ENCODE measurements at regions not wholly inside any gene's neighbourhood (a gene's known extent, or its start where the extent isn't known, plus 50 kb on each side); places are given as distances from the start of the nearest gene placed in this dataset.
A peak's percentile ranks its signal among the peaks of the same experiment; 100 is the strongest.

- TF ChIP-seq ZNF687 (IDR thresholded peaks at IDR 0.05) (peak; percentile 66; the same call in 1 of the 2 replicates), SIX5 (IDR thresholded peaks at IDR 0.05; ENCODE audit: low read depth, low read length, severe bottlenecking) (no peak), PAX8 (IDR thresholded peaks at IDR 0.05) (no peak), NR2F1 (conservative IDR thresholded peaks at IDR 0.05) (peak; percentile 72), ZNF622 (IDR thresholded peaks at IDR 0.05) (no peak), NR2C1 (IDR thresholded peaks at IDR 0.05) (no peak)
Measured at GRCh38 chr11:128290106-128290840, 297.1 kb downstream of the ETS1 start (continued).

- H3K36me3 ChIP-seq (ENCODE audit: control insufficient read depth in 2 of 2, insufficient read depth in 2 of 2, low read length in 1 of 2): no peaks in the 10 kb centered on the region
- ChIA-PET RAD21 (ENCODE audit: unreplicated experiment) (interaction anchor here (0.6 to 7.4 kb wide), 28 partner anchors 9 to 542 kb away, joined by 3 to 144 read pairs (median 6); no protein-coding TSS in a partner anchor), CTCF (interaction anchor here (0.6 to 10.0 kb wide), 26 partner anchors 9 to 541 kb away, joined by 3 to 195 read pairs (median 4); no protein-coding TSS in a partner anchor), POLR2A (interaction anchor here (0.6 to 1.2 kb wide), 11 partner anchors 30 to 541 kb away, joined by 3 to 8 read pairs (median 3); no protein-coding TSS in a partner anchor), SMC1A (ENCODE audit: uncharacterized antibody, unreplicated experiment) (interaction anchor here (0.6 to 11.2 kb wide), 34 partner anchors 12 to 542 kb away, joined by 3 to 200 read pairs (median 6); no protein-coding TSS in a partner anchor)
- intact Hi-C loops (cut with micrococcal nuclease; ENCODE audit: unreplicated experiment): loop anchor here (5.0 to 10.0 kb wide), 2 partner anchors 117 to 254 kb away; no protein-coding TSS in a partner anchor
- H3K79me2 ChIP-seq (ENCODE audit: control insufficient read depth, insufficient read depth, low read length): peaks cover 4% of the 10 kb centered on the region
- peak overlapping the region; percentile 39; the same call in 1 of the 2 replicates for H2AFZ ChIP-seq (ENCODE audit: control insufficient read depth, low read depth, low read length)
- no peaks in the 10 kb centered on the region; a peak in 1 of 4 replicates for H3K27me3 ChIP-seq (replicated peaks in 1 of 2; ENCODE audit: control insufficient read depth in 2 of 2, insufficient read depth in 2 of 2, low read length in 1 of 2)
- in situ Hi-C loops (cut with MboI): loop anchor here (5.0 to 25.0 kb wide), 3 partner anchors 173 to 538 kb away; no protein-coding TSS in a partner anchor
- no peak overlapping the region for H3K9ac ChIP-seq (ENCODE audit: control insufficient read depth, insufficient read depth, low read length)
- BruUV-seq (replicated peaks): no TSS peak
- H3K9me3 ChIP-seq (replicated peaks; ENCODE audit: control insufficient read depth, insufficient read depth, low read length): no peaks in the 10 kb centered on the region
- ATAC-seq (peak; percentile 64), FAIRE-seq (peak; percentile 44), DNase-seq (ENCODE audit: low read depth, low spot score) (peak; percentile 55)
- H4K20me1 ChIP-seq (ENCODE audit: control insufficient read depth, insufficient read depth): no peaks in the 10 kb centered on the region
- H3K4me3 ChIP-seq: no peak overlapping the region
- H3K4me2 ChIP-seq (ENCODE audit: control insufficient read depth, insufficient read depth): peak overlapping the region; percentile 34; the same call in 1 of the 2 replicates
- WGBS (ENCODE audit: insufficient coverage, insufficient replicate concordance, low lambda C conversion rate, missing lambda C conversion rate): 2% methylated on average over 7 of the region's 7 CpGs
- no peak overlapping the region for H3K27ac ChIP-seq (ENCODE audit: control insufficient read depth, insufficient read depth)
- peaks cover 25% of the 10 kb centered on the region for H3K4me1 ChIP-seq (ENCODE audit: control insufficient read depth, insufficient read depth, low read length)
- TF ChIP-seq NFIC (IDR thresholded peaks at IDR 0.05; ENCODE audit: low read depth, low read length): peak; percentile 95
- peak; percentile 93 for TF ChIP-seq MTA2 (IDR thresholded peaks at IDR 0.05; ENCODE audit: low read depth)
- no peak for TF ChIP-seq ZNF274 (IDR thresholded peaks at IDR 0.05; ENCODE audit: insufficient read depth, insufficient read length)
- TF ChIP-seq PAX5 (IDR thresholded peaks at IDR 0.05; ENCODE audit: borderline replicate concordance, low read depth, low read length): peak; percentile 67; the same call in 1 of the 2 replicates
- no peak for TF ChIP-seq E2F8 (IDR thresholded peaks at IDR 0.05; ENCODE audit: low read depth, partially characterized antibody)
- peak; percentile 68 for TF ChIP-seq BCL3 (IDR thresholded peaks at IDR 0.05; ENCODE audit: borderline replicate concordance, insufficient read depth, low read depth, low read length, poor library complexity, severe bottlenecking)
- no peak for TF ChIP-seq RAD51 (IDR thresholded peaks at IDR 0.05)
Measured at GRCh38 chr11:128289048-128289447, 298.3 kb downstream of the ETS1 start.

Data from GM12878 (cell line).